Stimulated activated CD8-positive, alpha-beta memory T cell treated with anti-CD3 and anti-CD28 coated beads, Interleukin-12 subunit alpha, Interleukin-12 subunit beta, amount 100 ng/mL, for 24 hours (primary cell): ENCODE measurements at regions not wholly inside any gene's neighbourhood (a gene's known extent, or its start where the extent isn't known, plus 50 kb on each side); places are given as distances from the start of the nearest gene placed in this dataset.

ENCODE experiments used
- DNase-seq: peaks from one replicate; pipeline ENCODE4 v3.0.0-alpha.2; 2020; ENCODE audit errors: extremely low read depth

DNA sequence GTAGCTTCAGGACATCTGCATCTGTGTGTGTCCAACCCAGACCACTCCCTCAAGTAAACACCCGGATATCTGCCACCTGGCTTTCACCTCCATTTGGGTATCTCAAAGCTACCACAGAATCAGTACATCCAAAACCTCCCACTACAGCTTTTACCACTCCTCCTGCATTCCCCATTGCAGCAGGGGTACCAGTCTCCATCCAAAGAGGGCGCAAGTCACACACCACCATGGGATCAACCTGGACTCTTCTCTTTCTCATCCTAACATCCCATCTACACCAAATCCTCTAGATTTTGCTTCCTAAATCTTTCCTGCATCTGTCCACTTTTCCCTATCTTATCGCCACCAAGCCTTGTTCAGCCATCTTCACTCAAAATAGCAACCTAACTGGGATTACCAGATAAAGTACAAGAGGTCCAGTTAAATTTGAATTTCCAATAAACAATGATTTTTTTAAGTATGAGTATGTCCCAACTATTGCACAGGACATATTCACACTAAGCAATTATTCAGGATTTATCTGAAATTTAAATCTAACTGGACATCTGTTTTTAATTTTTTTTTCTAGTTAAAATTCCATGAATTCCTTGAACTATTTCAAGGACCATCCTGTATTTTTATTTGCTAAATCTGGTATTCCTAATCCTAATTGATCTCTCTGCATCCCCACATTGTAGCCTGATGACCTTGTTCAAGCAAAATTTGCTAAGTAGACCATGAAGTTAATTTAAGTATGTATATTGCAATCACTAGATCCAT, 164.3 kb upstream of the MLN start:
- no peak for DNase-seq

DNA sequence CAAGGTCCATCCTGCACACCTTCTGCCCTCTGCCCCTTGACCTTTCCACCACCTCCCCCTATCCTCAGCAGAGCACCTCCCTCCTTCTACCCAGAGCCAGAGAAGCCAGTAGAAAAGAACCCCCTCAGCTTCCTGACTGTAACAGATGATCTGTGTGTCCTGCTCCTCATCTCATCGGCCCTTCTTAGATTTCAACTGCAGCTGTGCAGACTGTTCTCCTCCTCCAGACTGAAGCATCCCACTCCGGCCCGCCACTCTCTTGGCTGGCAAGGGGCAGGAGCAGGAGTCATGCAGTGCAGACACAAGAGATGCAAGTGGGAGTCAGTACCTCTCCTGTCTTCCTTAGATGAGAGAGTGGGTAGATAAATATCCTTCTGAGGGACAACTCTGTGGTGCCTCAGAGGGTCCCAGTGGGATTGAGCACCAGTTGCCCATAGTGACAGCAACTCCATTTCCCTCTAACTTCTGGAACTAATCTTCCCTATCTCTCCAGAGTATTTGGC, 163.5 kb upstream of the MLN start:
- no peak for DNase-seq

DNA sequence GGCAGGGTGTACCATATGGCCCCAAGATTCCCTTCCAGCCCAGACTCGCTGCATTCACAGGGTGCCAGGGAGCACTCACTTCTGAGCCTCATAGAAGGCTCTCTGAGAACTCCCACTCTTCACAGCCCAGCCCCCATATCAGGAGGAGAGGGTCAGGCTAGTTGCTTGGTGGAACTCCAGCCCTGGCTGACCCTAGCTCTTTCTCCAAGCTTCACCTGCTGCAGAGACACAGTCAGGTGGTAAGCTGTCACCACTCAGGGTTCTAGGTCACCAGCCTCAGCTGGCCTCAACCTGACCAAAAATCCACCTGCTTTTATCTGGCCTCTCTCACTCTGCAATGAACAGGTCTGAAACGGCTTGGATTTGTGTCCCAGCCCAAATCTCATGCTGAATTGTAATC, 162.7 kb upstream of the MLN start:
- no peak for DNase-seq

DNA sequence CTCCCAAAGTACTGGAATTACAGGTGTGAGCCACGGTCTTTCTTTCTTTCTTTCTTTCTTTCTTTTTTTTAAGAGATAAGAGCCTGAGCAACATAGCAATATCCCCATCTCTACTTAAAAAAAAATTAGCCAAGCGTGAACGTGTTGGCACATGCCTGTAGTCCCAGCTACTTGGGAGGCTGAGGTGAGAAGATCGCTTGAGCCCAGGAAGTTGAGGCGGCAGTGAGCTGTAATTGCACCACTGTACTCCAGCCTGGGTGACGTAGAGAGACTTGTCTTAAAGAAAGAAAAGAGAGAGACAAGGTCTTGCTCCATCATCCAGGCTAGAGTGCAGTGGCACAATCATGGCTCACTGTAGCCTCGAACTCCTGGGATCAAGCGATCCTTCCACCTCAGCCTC, 162.0 kb upstream of the MLN start:
- no peak for DNase-seq

DNA sequence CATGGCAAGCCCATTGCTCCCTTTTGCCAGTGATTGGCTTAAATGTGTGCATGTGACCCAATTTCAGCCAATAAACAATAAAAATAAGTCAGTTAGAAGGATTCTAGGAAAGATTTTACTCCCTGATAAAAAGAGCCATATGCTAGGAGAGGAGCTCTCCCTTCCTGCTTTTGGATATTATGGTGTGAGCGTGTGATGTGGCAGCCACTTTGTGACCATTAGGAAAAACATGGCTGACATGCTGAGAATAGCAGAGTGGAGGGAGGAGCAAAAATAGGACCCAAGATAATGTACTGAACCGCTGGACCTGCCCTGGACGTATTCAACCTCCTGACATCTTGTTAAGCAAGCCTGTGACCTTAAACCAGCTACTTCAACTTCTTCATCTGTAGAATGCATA, 160.6 kb upstream of the MLN start:
- DNase-seq: no peak

DNA sequence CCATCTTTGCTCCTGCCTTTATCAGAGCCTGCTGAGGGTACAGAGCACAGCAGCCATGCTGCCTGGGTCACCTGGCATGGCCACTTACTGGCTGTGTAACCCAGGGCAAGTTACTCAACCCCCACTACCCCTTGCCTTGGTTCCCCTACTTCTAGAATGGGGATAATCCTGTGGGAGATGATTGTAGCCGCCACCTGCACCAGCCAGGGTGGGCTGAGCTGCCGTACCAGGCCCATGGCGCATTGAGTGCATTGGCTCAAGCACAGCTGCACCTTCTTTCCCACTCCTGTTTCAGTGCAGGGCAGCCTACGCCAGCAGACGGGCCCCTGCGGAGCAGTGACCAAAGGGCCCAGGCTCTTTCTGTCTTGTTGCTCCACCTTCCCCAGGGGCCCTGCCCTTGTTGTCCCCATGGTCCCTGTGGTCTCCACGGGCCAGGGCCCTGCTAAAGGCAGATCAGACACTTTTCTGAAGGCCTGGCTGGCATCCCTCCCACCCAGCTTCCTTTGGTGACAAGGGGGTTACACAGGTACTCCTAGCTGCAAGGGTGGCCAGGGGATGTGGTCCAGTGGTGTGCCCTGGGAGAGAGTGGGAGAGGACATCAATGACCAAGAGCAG, 159.4 kb upstream of the MLN start:
- DNase-seq: no peak

DNA sequence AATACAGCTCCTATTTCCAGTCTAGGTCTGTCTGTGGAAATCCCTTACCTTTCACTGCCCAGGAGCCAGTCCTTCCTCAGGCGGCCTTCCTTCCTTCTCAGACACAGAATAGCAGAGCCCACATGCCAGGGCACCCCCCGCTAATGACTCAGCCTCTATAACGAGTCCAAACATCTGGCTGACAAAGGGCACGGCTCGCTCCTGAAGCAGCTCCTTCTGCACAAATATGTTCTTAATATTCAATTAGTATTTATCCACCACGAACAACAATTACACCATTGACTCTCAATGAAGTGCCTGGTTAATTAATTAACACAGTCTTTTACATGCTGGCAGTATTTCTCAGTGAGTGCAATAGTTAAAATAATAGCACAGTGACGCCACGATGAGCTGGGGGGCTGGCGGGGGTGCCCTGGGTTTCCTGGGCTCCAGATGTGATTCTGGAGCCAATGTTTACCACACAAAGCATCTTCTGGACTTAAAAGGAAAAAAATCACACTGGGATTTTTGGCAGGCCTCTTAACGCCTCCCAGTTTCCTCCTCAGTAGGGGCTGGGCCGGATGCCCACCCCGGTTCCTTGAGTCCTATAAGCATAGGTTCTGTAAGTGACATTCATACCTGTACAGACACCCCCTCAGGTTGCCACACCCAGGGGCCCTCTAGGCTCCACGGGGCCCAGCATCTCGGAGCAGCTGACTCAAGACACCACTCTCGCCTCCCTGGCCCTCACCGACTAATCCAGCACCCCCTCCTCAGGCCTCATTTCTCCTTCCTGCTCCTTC, 158.6 kb upstream of the MLN start:
- no peak for DNase-seq

DNA sequence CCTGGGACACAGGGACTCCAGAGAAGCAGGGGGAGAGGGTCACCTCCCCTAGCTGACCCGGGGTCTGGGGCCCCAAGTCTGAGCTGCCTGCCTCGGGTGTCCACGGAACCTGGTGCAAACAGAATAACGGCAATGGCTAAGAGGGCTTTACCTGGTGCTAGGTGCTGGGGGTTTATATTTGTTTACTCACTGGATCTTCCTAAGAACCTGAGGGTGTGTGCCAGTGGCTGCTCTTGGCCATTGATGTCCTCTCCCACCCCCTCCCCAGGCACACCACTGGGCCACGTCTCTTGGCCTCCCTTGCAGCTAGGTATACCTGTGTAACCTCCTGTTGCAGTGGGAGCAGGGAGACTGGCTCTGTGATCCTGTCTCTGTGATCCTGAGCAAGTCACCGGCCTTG, 157.9 kb upstream of the MLN start:
- DNase-seq: no peak

DNA sequence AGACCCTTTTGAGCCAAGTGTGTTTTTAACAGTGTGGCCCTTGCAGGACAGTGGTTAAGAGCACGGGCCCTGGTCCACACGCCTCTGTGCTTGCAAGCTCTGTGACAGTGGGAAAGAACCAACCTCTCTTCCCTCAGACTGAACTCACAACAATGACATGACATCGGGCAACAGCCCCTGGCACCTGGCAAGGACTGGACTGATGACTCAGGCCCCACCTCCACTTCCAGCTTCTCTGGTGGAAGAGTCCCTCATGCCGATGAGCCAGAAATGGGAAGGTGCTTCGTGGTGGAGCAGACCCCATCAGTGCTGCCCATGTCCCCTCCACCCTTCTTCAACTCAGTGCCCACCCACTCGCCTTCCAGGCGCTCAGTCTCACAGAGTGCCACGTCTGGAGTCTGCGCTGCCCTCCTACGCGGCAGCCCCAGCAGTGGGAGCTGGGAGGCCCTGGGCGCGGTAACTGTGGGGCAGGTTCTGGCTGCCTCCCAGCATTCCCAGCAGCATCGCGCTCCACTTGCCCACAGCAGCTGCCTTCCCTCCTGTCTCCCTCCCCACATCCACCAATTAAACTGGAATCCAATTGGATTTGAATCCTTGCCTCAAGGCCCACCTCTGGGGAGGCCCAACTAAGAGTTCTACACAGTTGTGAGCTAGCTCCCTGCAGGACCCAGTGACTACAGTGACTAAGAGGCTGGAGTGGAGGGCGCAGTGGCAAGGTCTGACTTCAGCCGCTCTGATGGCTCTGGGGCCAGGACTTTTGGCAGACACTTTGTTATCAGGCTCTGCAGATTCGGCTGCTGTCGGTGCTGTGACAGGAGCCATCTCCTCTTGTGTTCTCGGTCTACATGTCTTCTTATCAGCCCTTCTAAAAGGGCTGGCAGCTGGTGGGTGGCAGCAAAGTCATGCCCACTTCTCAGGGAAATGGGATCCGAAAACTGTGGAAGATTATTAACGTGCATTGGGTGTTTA, 156.8 kb upstream of the MLN start:
- no peak for DNase-seq

DNA sequence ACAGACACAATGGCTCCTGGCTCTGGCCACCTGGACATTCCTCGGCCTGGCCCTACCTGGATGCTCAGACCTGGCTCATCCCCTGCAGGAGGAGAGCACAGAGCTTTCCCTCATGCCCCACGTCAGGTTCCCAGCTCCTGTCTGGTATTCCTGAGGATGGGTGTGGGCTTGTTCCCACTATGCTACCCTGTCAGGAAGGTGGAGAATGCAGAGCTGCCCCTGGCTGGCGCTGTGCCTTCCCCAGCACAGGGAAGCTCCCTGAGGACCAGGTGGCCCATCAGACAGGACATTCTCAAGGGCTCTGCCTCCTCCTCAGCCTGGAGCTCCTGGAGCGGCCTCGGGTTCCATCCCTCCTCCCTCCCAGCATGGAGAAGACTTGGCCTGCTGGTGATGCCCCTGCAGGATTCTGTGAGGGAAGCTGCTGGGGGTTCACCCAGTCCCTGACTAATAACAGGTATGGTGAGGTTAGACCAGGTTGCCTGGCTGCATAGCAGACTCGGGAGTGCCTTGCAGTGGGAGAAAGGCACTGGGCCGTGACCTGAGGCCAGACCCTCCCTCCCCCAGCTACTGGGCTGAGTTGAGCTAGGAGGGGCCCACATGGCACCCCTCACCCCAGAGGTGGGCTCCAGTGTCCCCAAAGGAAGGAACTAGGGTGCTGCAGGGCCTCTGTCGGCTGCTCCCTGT, 156.0 kb upstream of the MLN start:
- DNase-seq: no peak

DNA sequence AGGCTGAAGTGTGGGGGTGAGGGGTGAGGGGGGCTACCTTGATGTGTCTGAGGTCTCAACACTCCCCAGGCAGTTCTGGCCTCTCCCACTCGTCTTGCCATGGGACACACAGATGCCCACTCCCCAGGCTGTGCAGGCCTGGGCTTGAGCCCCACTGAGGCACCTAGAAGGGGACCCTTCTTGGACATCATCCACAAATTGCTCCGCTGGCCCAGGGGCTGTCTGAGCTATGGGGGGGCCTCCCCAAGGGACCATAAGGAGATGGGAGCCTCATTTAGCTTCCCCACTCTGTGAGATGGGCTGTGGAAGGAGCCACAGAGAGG, 155.5 kb upstream of the MLN start:
- no peak for DNase-seq

DNA sequence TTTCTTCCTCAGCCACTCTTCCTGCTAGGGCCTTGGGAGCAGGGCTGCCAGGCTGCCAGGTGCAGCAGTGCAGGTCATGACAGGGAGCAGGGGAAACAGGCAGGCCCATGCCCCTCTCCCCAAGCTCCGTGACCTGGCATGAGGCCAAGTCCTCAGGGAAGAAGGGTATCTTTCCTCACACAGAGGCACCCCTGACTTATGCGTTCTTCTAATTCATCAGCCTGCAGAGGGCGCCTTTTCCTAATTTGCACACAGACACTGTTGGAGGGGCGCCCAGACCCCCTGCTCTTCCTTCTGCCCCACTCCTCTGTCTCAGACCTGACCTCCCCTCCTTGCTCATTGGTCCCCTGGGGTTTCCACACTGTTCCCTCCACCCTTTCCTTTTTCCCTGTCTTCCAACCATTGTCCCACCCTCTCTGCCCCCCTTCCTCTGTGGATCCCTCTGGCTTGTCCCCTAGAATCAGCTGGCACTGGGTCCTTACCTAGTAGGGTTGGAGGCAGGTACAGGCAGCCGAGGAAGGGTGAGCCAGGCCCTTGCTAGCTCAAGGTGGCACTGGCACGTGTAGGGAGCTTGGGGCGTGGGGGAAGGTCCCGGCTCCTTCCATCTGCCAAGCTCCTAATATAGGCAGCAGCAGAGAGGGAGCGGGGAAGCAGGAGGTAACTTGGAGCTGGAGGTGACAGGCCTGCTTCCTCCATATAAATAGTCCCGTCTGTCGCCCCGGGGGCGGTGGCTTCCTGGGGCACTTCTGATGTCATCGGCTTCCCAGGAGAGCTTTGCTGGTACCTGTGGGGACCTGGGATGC, 154.9 kb upstream of the MLN start:
- no peak for DNase-seq

DNA sequence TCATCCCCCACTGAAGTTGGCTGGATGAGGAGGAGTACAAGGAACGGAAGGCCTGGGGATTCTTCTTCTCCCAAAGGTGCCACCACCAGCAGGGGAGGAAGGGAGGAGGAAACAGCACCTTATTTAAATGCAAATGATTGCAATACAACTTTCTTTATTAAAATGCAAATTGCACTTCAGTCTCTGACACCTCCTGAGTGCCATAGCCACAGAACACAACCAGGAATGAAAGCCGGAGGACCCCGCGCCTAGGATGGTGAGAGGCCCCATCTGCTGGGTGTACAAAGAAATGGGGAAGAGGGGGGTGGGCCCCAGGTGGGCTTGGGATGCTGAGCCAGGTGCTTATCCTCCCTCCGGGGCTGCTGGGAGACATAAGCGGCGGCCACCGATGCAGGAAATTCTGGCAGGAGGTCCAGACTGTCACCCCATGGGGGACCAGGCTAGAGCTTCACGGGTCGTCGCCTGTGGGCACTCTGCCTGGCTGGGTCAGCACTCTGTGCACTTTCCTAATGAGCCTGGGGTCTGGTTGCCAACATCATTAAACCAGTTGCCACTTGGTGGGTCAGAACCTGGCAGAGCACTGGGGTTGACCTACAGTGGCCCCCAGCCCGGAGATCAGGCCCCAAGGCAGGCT, 154.2 kb upstream of the MLN start:
- no peak for DNase-seq

DNA sequence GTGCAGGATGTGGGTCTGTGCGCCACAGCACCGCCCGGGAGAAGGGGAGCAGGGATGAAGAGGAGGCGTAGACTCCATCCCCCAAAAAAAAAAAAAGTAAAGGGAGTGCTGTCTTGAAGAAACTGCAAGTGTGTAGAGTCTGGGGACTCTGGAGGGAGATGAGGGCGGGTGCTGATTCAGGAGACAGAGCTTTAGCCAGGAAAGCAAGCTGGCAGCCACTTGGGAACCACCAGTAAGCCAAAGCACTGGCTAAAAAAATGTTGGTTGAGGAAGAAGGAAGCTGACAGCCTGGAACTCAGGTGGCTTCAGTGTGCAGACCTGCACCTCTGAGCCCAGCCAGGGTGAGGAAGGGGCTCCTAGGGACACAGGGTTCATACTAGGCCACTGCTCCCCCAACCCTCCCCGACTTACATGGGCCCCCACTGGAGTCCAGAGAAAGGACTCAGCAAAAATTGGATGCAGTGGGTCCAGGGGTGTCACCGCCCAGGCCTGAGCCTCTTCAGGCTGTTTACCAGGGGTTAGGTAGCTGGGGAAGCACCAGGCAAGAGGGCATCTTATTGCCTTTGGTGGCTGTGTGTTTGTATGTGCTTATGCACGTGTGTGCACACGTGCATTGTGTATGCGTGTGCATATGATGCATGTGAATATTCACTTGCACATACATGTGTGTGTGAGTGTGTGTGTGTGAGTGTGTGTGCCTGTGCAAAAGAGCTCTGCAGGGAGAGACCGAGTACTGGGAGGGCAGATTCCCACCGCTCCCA, 153.5 kb upstream of the MLN start:
- DNase-seq: no peak

DNA sequence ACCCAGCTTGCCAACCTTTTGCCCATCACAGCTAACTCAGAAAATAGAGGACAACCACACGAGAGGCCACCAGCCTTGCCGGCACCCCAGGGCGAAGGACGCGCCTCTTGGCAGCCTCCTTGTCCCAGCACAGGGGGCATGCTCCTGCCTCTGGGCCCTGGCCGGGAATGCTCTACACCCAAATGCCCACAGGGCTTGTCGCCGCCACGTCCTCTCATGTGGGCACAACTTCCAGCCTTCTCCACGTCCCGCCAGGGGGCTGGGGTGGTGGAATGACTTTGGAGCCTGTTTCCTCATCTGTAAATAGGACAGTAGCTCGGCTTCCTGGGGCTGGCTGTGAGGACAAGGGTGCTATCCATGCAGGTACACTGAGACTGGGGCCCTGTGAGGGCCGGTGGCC, 152.4 kb upstream of the MLN start:
- DNase-seq: no peak

DNA sequence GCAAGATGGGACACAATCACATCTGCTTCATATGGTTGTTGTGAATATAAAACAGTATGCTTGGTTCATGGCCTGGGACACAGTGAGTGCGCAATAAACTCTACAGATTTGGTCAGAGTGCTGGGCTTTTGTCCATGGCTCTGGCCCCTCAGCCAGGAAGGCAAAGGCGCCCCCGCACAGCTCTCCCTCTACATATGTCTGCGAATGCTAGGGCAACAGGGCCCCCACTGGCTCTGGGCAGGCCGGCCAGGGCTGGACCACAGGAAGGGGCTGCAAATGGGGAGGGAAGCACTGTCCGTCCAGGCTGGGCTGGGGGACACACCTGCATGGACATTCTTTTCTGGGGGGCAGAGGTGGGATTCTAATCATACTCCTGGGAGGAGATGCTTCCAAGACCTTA, 151.8 kb upstream of the MLN start:
- no peak for DNase-seq

DNA sequence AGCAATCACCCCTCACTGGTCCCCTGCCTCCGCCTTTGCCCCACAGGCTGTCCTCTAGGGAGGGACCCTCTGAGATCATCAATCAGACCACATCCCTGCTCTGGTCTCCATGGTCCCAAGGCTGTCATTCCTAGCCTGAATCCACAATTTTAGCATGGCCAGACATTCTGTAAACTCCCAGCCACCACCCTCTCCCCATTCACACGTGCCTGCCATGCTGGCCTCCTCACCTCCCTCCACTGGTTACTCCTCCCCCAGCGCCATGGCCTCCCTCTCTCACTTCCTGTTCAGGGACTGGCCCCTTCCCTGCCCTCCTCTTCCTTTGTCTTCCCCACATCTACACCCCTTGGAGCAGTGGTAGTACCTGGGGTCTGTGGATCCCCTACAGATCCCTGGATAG, 150.7 kb upstream of the MLN start:
- no peak for DNase-seq

DNA sequence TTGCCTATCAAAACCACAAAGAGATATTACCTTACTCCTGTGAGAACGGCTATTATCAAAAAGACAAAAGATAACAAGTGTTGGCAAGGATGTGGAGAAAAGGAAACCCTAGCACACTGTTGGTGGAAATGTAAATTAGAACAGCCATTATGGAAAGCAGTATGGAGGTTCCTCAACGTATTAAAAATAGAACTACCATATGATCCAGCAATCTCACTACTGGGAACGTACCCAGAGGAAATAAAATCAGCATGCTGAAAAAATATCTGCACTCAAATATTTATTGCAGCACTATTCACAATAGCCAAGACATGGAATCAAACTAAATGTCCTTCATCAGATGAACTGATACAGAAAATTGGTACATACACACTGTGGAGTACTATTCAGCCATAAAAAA, 149.4 kb upstream of the MLN start:
- DNase-seq: no peak

DNA sequence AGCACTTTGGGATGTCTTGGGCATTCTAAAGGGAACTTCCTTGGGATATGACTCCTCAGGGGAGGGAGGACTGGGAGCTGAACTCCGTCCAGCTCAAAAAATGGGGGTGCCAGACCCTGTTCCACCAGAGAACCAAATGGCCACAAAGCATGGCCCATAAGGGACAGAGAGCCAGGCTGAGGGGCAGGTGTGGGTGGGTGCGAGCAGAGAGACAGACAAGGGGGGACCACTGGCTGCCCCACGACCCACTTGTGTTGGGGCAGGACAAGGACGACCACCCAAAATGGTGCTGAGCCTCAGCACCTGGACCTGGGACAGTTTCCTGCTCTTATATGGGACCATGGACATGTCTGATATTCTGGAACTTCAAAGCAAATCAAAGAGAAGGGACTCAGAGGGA, 148.2 kb upstream of the MLN start:
- no peak for DNase-seq
